Ovary (tissue), 1 donor: ENCODE measurements at regions not wholly inside any gene's neighbourhood (a gene's known extent, or its start where the extent isn't known, plus 50 kb on each side); places are given as distances from the start of the nearest gene placed in this dataset.

Source experiments
- EP300 ChIP-seq: sonication (generic); formaldehyde crosslinking; IDR thresholded peaks from one replicate; pipeline ENCODE4 v1.6.1; 2017; ENCODE audit warnings: antibody characterized with exemption
- POLR2A ChIP-seq: fragments of 450-650 bp; IDR thresholded peaks from one replicate; pipeline ENCODE4 v1.6.1; 2017; ENCODE audit warnings: antibody characterized with exemption, mild to moderate bottlenecking, moderate library complexity

GRCh38 chr20:58071298-58071697 lies 157.2 kb downstream of the ANKRD60 start:
- no peak for TF ChIP-seq POLR2A
- TF ChIP-seq EP300 = no peak
